ENCODE measurements at regions not wholly inside any gene's neighbourhood (a gene's known extent, or its start where the extent isn't known, plus 50 kb on each side); places are given as distances from the start of the nearest gene placed in this dataset.

GRCh38 chr1:192099328-192099727, 58.9 kb upstream of the RGS18 start:
- DNase-seq (ENCODE audit: low read depth, low spot score) (no peak), FAIRE-seq (no peak)
- Histone ChIP-seq H3K27ac (ENCODE audit: control insufficient read depth, insufficient read depth, low read length) (no peak overlapping the region), H3K9me3 (ENCODE audit: control insufficient read depth, low read depth, low read length) (no peaks in the 10 kb centered on the region), H3K9me1 (ENCODE audit: control insufficient read depth, extremely low read depth, insufficient read depth, low read length) (no peaks in the 10 kb centered on the region), H3K9ac (ENCODE audit: control insufficient read depth, extremely low read depth, insufficient read depth, low read length) (no peak overlapping the region), H3K4me2 (ENCODE audit: control insufficient read depth, extremely low read depth, insufficient read depth, low read depth, low read length) (no peak overlapping the region), H3K27me3 (ENCODE audit: control insufficient read depth, extremely low read depth, insufficient read depth, low read length) (no peaks in the 10 kb centered on the region), H2AFZ (ENCODE audit: control insufficient read depth, low read length) (no peak overlapping the region), H4K20me1 (ENCODE audit: control insufficient read depth, extremely low read depth, insufficient read depth, low read length) (no peaks in the 10 kb centered on the region), H3K36me3 (ENCODE audit: control insufficient read depth in 2 of 2, extremely low read depth in 1 of 2, insufficient read depth in 2 of 2, low read length in 2 of 2) (no peaks in the 10 kb centered on the region), H3K79me2 (ENCODE audit: control insufficient read depth, insufficient read depth, low read length) (no peaks in the 10 kb centered on the region), H3K4me3 (ENCODE audit: control insufficient read depth in 2 of 3, extremely low read depth in 1 of 3, insufficient read depth in 2 of 3, low read depth in 1 of 3, low read length in 3 of 3) (no peak overlapping the region), H3K4me1 (ENCODE audit: control insufficient read depth, extremely low read depth, insufficient read depth, low read length) (peaks cover 4% of the 10 kb centered on the region)
- dilution Hi-C loops (cut with MboI; ENCODE audit: extremely low pct_ligation_motif_present, low sequenced_read_pairs): no loop called here
- TF ChIP-seq EZH2 (IDR thresholded peaks at IDR 0.05; ENCODE audit: low read length): no peak

GRCh38 chr1:192100686-192101468, 57.4 kb upstream of the RGS18 start:
- Histone ChIP-seq H3K27ac (ENCODE audit: control insufficient read depth, insufficient read depth, low read length) (no peak overlapping the region), H3K9ac (ENCODE audit: control insufficient read depth, extremely low read depth, insufficient read depth, low read length) (no peak overlapping the region), H3K4me1 (ENCODE audit: control insufficient read depth, extremely low read depth, insufficient read depth, low read length) (peaks cover 4% of the 10 kb centered on the region), H3K27me3 (ENCODE audit: control insufficient read depth, extremely low read depth, insufficient read depth, low read length) (no peaks in the 10 kb centered on the region), H2AFZ (ENCODE audit: control insufficient read depth, low read length) (peak overlapping the region; percentile 46), H3K79me2 (ENCODE audit: control insufficient read depth, insufficient read depth, low read length) (no peaks in the 10 kb centered on the region), H3K9me1 (ENCODE audit: control insufficient read depth, extremely low read depth, insufficient read depth, low read length) (no peaks in the 10 kb centered on the region), H3K9me3 (ENCODE audit: control insufficient read depth, low read depth, low read length) (no peaks in the 10 kb centered on the region), H4K20me1 (ENCODE audit: control insufficient read depth, extremely low read depth, insufficient read depth, low read length) (no peaks in the 10 kb centered on the region), H3K4me3 (ENCODE audit: control insufficient read depth in 2 of 3, extremely low read depth in 1 of 3, insufficient read depth in 2 of 3, low read depth in 1 of 3, low read length in 3 of 3) (no peak overlapping the region), H3K36me3 (ENCODE audit: control insufficient read depth in 2 of 2, extremely low read depth in 1 of 2, insufficient read depth in 2 of 2, low read length in 2 of 2) (no peaks in the 10 kb centered on the region), H3K4me2 (ENCODE audit: control insufficient read depth, extremely low read depth, insufficient read depth, low read depth, low read length) (no peak overlapping the region)
- TF ChIP-seq CTCF (optimal IDR thresholded peaks at IDR 0.05 in 1 of 3, IDR thresholded peaks at IDR 0.05 in 1 of 3, conservative IDR thresholded peaks at IDR 0.05 in 1 of 3; ENCODE audit: extremely low read depth in 1 of 3, insufficient read depth in 2 of 3, low read length in 3 of 3) (no peak), EZH2 (IDR thresholded peaks at IDR 0.05; ENCODE audit: low read length) (no peak)
- dilution Hi-C loops (cut with MboI; ENCODE audit: extremely low pct_ligation_motif_present, low sequenced_read_pairs): no loop called here
- FAIRE-seq (peak; percentile 75), DNase-seq (ENCODE audit: low read depth, low spot score) (no peak)

- FAIRE-seq (no peak), DNase-seq (ENCODE audit: low read depth, low spot score) (no peak)
- Histone ChIP-seq H3K36me3 (ENCODE audit: control insufficient read depth in 2 of 2, extremely low read depth in 1 of 2, insufficient read depth in 2 of 2, low read length in 2 of 2) (no peaks in the 10 kb centered on the region), H3K9me1 (ENCODE audit: control insufficient read depth, extremely low read depth, insufficient read depth, low read length) (no peaks in the 10 kb centered on the region), H3K4me3 (ENCODE audit: control insufficient read depth in 2 of 3, extremely low read depth in 1 of 3, insufficient read depth in 2 of 3, low read depth in 1 of 3, low read length in 3 of 3) (no peak overlapping the region), H3K4me1 (ENCODE audit: control insufficient read depth, extremely low read depth, insufficient read depth, low read length) (peaks cover 4% of the 10 kb centered on the region), H3K9me3 (ENCODE audit: control insufficient read depth, low read depth, low read length) (no peaks in the 10 kb centered on the region), H3K4me2 (ENCODE audit: control insufficient read depth, extremely low read depth, insufficient read depth, low read depth, low read length) (no peak overlapping the region), H3K27me3 (ENCODE audit: control insufficient read depth, extremely low read depth, insufficient read depth, low read length) (no peaks in the 10 kb centered on the region), H3K27ac (ENCODE audit: control insufficient read depth, insufficient read depth, low read length) (no peak overlapping the region), H3K9ac (ENCODE audit: control insufficient read depth, extremely low read depth, insufficient read depth, low read length) (no peak overlapping the region), H4K20me1 (ENCODE audit: control insufficient read depth, extremely low read depth, insufficient read depth, low read length) (no peaks in the 10 kb centered on the region), H2AFZ (ENCODE audit: control insufficient read depth, low read length) (no peak overlapping the region), H3K79me2 (ENCODE audit: control insufficient read depth, insufficient read depth, low read length) (no peaks in the 10 kb centered on the region)
- dilution Hi-C loops (cut with MboI; ENCODE audit: extremely low pct_ligation_motif_present, low sequenced_read_pairs): no loop called here
- TF ChIP-seq EZH2 (IDR thresholded peaks at IDR 0.05; ENCODE audit: low read length) (no peak), CTCF (optimal IDR thresholded peaks at IDR 0.05 in 1 of 3, IDR thresholded peaks at IDR 0.05 in 1 of 3, conservative IDR thresholded peaks at IDR 0.05 in 1 of 3; ENCODE audit: extremely low read depth in 1 of 3, insufficient read depth in 2 of 3, low read length in 3 of 3) (no peak)
Observed at GRCh38 chr1:192104128-192104527, 54.1 kb upstream of the RGS18 start.

All from keratinocyte (primary cell).